ENCODE measurements at regions not wholly inside any gene's neighbourhood (a gene's known extent, or its start where the extent isn't known, plus 50 kb on each side); places are given as distances from the start of the nearest gene placed in this dataset.

DNA sequence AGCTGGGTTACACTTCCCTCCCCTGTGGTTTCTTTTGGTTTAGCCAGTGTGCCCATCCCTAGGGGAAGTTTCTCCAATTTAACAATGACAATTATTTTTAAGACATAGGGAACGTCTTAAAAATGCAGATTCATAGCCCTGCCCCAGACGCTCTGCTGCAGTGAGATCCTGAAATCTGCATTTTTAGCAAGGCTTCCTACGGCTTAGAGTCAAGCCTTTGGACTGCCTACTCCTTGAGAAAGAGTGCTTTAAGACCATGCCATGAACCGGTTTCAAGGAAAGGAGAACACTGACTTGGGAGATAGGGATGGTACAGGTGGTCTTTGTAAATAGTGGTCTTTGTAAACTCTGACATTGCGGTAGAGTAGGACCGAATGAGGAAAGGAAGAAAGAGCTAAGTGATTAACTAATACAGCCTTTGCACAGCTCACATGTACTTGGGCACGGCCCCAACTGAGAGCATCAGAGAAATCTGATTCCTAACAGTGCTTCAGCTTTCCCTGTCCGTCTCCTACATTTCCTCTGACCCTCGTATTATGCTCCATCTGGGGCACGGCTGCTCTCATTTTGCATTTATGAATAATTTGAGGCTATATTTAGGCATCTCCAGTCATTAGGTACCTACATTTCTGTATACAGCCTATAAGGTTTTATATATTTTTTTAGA is 217.6 kb upstream of the TANK start:
- no peaks in the 10 kb centered on the region for H3K36me3 Mint-ChIP-seq
- ATAC-seq (no peak), DNase-seq (ENCODE audit: low spot score in 2 of 2) (no peak)
- H3K27ac Mint-ChIP-seq = no peak overlapping the region
- peaks cover 0 to 9% of the 10 kb centered on the region in 2 donors for H3K9me3 Mint-ChIP-seq

- H3K36me3 Mint-ChIP-seq = no peaks in the 10 kb centered on the region
- ATAC-seq = no peak
Measured at GRCh38 chr2:160943414-160943813, 216.8 kb upstream of the TANK start.

GRCh38 chr2:160952464-160953254 is 207.6 kb upstream of the TANK start:
- Mint-ChIP-seq H3K9me3 (no peaks in the 10 kb centered on the region), H3K36me3 (no peaks in the 10 kb centered on the region), H3K27ac (no peak overlapping the region)
- DNase-seq (ENCODE audit: low spot score in 2 of 2) (no peak), ATAC-seq (no peak)

More at GRCh38 chr2:160943414-160943813, 216.8 kb upstream of the TANK start:
- Mint-ChIP-seq H3K27ac (no peak overlapping the region), H3K9me3 (peaks cover 0 to 7% of the 10 kb centered on the region in 2 donors)
- no peak for DNase-seq (ENCODE audit: low spot score in 2 of 2)

GRCh38 chr2:160955578-160955977 is 204.7 kb upstream of the TANK start:
- DNase-seq (ENCODE audit: low spot score in 2 of 2) (no peak), ATAC-seq (no peak)
- no peak overlapping the region for H3K27ac Mint-ChIP-seq
- no peaks in the 10 kb centered on the region for H3K9me3 Mint-ChIP-seq
- no peaks in the 10 kb centered on the region for H3K36me3 Mint-ChIP-seq

- Mint-ChIP-seq H3K9me3 (no peaks in the 10 kb centered on the region), H3K36me3 (no peaks in the 10 kb centered on the region), H3K27ac (no peak overlapping the region)
- DNase-seq (ENCODE audit: low spot score in 2 of 2) = no peak
- ATAC-seq = no peak
Measured at GRCh38 chr2:160956243-160956802, 203.9 kb upstream of the TANK start.

GRCh38 chr2:160963957-160964356 is 196.3 kb upstream of the TANK start:
- Mint-ChIP-seq H3K36me3 (no peaks in the 10 kb centered on the region), H3K9me3 (no peaks in the 10 kb centered on the region), H3K27ac (no peak overlapping the region)
- DNase-seq (ENCODE audit: low spot score in 2 of 2) (no peak), ATAC-seq (no peak)

DNA sequence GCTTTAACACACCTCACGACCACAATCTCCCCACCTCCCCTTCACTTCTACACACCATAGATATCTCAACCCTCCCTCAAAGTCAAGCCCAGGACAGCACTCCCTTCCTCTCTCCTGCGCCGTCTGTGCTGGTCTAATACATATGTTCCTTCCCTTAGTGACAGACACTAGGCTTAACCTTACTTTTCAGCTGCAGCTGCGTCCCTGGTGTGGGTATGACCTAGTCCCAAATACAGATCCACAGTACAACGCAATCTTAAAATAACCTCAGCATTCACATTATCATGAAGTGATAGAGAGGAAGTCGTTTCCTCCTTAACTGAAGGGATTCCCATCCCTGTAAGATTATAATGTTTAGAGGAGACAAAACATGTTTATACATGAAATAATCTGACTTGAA is 192.7 kb upstream of the TANK start:
- DNase-seq (ENCODE audit: low spot score in 2 of 2) = no peak
- no peak for ATAC-seq
- Mint-ChIP-seq H3K27ac (no peak overlapping the region), H3K36me3 (no peaks in the 10 kb centered on the region), H3K9me3 (no peaks in the 10 kb centered on the region)

GRCh38 chr2:160968183-160968582 is 192.0 kb upstream of the TANK start:
- ATAC-seq (no peak), DNase-seq (ENCODE audit: low spot score in 2 of 2) (no peak)
- Mint-ChIP-seq H3K27ac (no peak overlapping the region), H3K9me3 (no peaks in the 10 kb centered on the region), H3K36me3 (no peaks in the 10 kb centered on the region)

DNA sequence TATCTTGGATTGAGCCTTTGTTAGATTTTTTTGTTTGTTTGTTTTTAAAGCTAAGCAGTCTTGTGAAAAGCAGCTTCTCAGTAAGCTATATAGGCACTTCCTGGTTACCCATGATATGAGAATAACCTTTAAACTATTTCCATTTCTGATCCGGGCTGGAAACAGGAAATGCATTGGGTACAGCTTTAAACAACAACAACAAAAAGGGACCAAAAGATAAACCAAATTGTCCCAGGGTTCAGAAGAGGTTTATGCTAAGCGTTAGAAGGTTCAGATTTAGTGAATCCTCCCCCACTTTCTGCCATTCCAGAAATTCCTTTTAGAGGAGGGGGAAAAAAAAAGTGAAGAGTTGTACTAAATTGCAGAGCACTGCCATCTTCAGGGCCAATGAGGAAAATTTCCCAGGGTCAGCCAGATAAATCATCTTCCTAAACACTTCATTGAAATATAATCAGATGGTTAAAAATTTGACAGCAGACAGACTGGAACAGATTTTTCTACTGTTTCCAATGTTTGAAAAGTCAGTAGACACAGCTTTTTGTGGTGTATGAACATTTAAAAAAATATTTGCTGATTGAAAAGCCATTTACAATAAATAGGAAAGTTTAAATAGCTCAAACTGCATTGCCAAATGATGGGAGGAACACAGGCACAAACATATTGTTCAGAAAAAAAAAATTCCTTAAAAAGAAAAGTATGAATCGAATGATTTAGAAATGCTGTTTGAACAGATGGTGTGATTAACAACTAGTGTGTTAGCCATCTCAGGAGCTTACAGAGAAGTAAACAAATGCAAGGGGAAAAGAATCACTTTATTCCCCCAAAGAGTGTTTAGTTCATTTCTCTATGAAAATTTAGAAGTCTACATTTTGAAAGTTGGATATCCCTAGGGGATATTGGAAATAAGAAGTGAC is 189.9 kb upstream of the TANK start:
- H3K36me3 Mint-ChIP-seq = no peaks in the 10 kb centered on the region
- DNase-seq (ENCODE audit: low spot score in 2 of 2) = no peak

DNA sequence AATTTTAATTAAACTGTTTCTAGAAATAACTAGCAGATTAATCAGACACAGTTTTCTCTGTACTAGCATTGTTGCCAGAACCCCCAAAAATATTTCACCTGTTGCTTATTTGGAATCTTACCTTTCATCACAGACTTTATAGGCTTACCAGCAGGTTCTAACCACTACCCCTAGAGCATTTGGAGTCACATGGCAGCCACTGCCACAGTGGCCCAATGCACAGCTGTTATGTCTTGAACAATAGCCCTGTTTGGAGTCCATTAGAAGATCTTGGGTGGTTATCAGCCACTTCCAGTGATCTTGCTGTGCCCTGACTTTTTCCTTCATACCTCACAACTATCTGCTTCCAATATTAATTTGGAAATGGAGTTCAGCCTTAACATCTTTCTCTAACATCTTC is 186.2 kb upstream of the TANK start:
- H3K36me3 Mint-ChIP-seq = peaks cover 0 to 3% of the 10 kb centered on the region in 2 donors
- H3K9me3 Mint-ChIP-seq = no peaks in the 10 kb centered on the region
- no peak for ATAC-seq

More for the DNA sequence above, 189.9 kb upstream of the TANK start:
- H3K27ac Mint-ChIP-seq = no peak overlapping the region
- ATAC-seq = no peak
- no peaks in the 10 kb centered on the region for H3K9me3 Mint-ChIP-seq

DNA sequence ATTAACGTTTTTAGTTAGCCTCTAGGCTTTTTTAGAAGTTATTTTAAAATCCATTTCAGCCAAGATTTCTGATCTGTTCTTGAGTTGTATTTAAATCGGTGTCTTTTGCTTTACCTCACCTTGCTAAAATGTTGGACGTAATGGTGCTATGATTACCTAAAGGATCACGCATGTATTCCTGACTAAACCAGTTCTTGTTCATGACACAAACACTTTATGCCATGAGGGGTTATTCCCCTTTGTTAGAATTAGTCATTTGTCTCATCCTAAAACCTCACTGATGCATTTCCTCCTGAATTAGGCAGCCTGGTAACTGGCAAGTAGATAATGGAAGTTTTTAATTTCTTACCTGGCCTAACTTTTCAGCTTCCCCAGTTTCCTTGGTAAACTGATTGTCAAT is 185.4 kb upstream of the TANK start:
- peak in 1 of 2 donors; percentile 52 for ATAC-seq
- H3K9me3 Mint-ChIP-seq = no peaks in the 10 kb centered on the region
- DNase-seq (ENCODE audit: low spot score in 2 of 2) = no peak
- peak overlapping the region in 1 of 2 donors; percentile 34 for H3K27ac Mint-ChIP-seq
- H3K36me3 Mint-ChIP-seq = peaks cover 0 to 8% of the 10 kb centered on the region in 2 donors

More for the DNA sequence above, 186.2 kb upstream of the TANK start:
- DNase-seq (ENCODE audit: low spot score in 2 of 2) = no peak
- H3K27ac Mint-ChIP-seq = no peak overlapping the region

DNA sequence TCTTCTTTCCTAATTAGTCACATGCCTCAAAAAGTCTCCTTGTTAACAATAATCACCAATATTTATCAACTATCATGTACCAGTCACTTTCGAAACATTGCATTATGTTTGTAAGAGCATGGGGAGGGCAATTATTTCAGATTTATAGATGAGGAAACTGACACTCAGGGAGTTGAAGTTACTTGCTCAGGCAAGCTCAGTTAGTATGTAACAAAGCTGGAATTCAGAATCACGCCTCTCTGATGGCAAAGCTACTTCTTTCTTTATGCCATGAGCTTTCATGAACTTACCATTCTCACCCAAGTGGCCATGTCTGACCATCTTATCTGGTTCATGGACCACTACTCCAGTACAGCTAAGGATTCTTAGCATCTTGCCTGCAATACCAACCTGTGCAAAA is 183.4 kb upstream of the TANK start:
- H3K9me3 Mint-ChIP-seq = no peaks in the 10 kb centered on the region
- no peak for ATAC-seq
- no peak for DNase-seq (ENCODE audit: low spot score in 2 of 2)
- H3K27ac Mint-ChIP-seq = no peak overlapping the region
- peaks cover 0 to 8% of the 10 kb centered on the region in 2 donors for H3K36me3 Mint-ChIP-seq

- DNase-seq (ENCODE audit: low spot score in 2 of 2) (no peak), ATAC-seq (no peak)
- no peak overlapping the region for H3K27ac Mint-ChIP-seq
- H3K9me3 Mint-ChIP-seq = no peaks in the 10 kb centered on the region
- H3K36me3 Mint-ChIP-seq = peaks cover 0 to 8% of the 10 kb centered on the region in 2 donors
Measured at GRCh38 chr2:160977376-160977775, 182.9 kb upstream of the TANK start.

DNA sequence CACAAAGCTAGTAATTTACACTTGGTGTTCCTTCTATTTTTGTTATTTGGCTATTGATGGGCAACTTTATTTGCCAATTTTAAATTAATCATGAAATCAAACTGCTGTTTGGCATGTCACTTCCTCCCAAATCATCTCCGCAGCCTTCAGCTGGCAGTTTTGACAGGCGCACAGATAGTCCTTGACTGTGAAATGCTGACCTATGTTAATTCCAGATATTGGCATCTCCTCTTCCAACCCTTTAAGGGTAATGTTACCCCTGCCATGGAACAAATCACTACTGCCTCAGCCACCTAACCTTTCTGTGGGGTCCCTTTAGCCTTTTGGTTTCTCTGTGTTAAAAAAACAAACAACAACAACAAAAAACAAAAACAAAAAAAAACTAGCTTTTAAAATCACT is 182.4 kb upstream of the TANK start:
- DNase-seq (ENCODE audit: low spot score in 2 of 2) (no peak), ATAC-seq (no peak)
- no peak overlapping the region for H3K27ac Mint-ChIP-seq
- H3K9me3 Mint-ChIP-seq = no peaks in the 10 kb centered on the region
- peaks cover 0 to 8% of the 10 kb centered on the region in 2 donors for H3K36me3 Mint-ChIP-seq

GRCh38 chr2:160984426-160985077 is 175.7 kb upstream of the TANK start:
- H3K36me3 Mint-ChIP-seq = peaks cover 0 to 4% of the 10 kb centered on the region in 2 donors

DNA sequence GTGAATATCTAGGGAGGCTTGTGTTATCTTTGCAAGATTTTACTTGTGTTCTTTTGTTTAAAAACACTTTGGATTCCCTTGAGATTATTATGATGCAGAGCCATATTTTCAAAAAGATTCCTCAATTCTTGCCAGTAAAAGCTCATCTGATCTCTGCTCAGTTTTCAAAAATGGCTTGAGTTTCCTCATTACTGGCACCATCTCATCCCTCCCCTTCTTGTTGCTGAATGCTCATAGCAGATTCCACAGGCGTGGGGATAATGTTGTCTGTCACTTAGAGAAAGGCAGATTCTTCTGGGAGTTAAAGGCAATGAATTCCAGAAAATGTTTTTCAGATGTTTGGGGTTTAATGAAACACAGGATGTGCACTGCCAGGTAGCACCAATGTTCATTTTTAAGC is 170.4 kb upstream of the TANK start:
- DNase-seq (ENCODE audit: low spot score in 2 of 2) = no peak
- peaks cover 0 to 4% of the 10 kb centered on the region in 2 donors for H3K36me3 Mint-ChIP-seq
- no peak for ATAC-seq
- H3K27ac Mint-ChIP-seq = no peak overlapping the region
- no peaks in the 10 kb centered on the region for H3K9me3 Mint-ChIP-seq

More at GRCh38 chr2:160984426-160985077, 175.7 kb upstream of the TANK start:
- DNase-seq (ENCODE audit: low spot score in 2 of 2) = no peak
- no peak for ATAC-seq
- no peaks in the 10 kb centered on the region for H3K9me3 Mint-ChIP-seq
- no peak overlapping the region for H3K27ac Mint-ChIP-seq

All from activated naive CD4-positive, alpha-beta T cell treated with anti-CD3 and anti-CD28 coated beads, Interleukin-2, amount 50 U/mL, for 72 hours (primary cell).